ENCODE measurements at regions not wholly inside any gene's neighbourhood (a gene's known extent, or its start where the extent isn't known, plus 50 kb on each side); places are given as distances from the start of the nearest gene placed in this dataset.
"Not testable (repeated sequence)": the region's sequence is repeated elsewhere in the genome, so short reads cannot be mapped to it uniquely, and the experiment has no call there.

DNA sequence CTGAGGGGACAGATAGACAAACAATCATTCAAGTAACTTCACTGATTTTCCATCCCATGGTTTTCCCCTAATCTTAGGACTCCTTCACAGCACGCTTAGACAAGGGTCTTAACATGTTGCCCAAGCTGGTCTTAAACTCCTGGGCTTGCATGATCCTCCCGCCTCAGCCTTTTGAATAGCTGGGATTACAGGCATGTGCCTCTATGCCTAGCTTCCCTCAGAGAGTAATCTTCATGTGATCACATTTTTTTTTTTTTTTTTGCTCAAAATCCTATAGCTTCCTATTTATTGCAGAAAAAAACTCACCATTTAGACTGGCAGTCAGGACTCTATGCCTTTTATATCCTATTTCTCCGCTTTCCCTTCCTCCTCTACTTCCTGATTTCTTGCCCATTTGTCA is 90.4 kb upstream of the DPH5 start:
- Mint-ChIP-seq H3K27me3 (ENCODE audit: low read depth) (no peaks in the 10 kb centered on the region), H3K4me1 (ENCODE audit: low read depth) (peaks cover 56% of the 10 kb centered on the region), H3K9me3 (peaks cover 22% of the 10 kb centered on the region), H3K27ac (no peak overlapping the region), H3K36me3 (ENCODE audit: low read depth) (peaks cover 32% of the 10 kb centered on the region), H3K4me3 (ENCODE audit: low read depth) (no peak overlapping the region)
- no peak for DNase-seq (ENCODE audit: low spot score)
- intact Hi-C loops (cut with micrococcal nuclease) = no loop called here

DNA sequence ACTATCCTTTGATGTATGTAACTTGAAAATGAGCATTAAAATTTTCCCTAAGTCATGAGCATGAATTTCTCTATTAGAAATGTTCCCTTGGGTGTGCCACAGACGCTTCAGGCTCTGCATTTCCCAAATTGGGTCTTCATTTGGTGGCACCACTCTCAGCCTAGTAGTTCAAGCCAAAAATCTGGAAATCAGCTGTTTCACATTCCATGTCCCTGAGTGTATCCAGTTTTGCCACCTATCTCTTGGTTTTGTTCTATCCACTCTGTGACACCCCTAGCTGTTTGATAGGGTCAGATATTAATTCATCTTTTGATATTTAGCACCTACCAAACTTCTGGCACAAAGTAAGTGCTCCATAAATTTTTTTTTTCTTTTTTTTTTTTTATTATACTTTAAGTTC is 89.5 kb upstream of the DPH5 start:
- no peak for DNase-seq (ENCODE audit: low spot score)
- H3K9me3 Mint-ChIP-seq = peaks cover 24% of the 10 kb centered on the region
- H3K27me3 Mint-ChIP-seq (ENCODE audit: low read depth) = no peaks in the 10 kb centered on the region
- peaks cover 36% of the 10 kb centered on the region for H3K36me3 Mint-ChIP-seq (ENCODE audit: low read depth)
- no peak overlapping the region for H3K4me3 Mint-ChIP-seq (ENCODE audit: low read depth)
- no peak overlapping the region for H3K27ac Mint-ChIP-seq
- intact Hi-C loops (cut with micrococcal nuclease) = no loop called here
- H3K4me1 Mint-ChIP-seq (ENCODE audit: low read depth) = peaks cover 56% of the 10 kb centered on the region

DNA sequence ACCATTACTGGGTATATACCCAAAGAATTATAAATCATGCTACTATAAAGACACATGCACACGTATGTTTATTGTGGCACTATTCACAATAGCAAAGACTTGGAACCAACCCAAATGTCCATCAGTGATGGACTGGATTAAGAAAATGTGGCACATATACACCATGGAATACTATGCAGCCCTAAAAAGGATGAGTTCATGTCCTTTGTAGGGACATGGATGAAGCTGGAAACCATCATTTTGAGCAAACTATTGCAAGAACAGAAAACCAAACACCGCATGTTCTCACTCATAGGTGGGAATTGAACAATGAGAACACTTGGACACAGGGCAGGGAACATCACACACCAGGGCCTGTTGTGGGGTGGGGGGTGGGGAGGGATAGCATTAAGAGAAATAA is 88.5 kb upstream of the DPH5 start:
- intact Hi-C loops (cut with micrococcal nuclease); H3K4me3 Mint-ChIP-seq (ENCODE audit: low read depth): not testable (repeated sequence)
- H3K36me3 Mint-ChIP-seq (ENCODE audit: low read depth) = peaks cover 39% of the 10 kb centered on the region

DNA sequence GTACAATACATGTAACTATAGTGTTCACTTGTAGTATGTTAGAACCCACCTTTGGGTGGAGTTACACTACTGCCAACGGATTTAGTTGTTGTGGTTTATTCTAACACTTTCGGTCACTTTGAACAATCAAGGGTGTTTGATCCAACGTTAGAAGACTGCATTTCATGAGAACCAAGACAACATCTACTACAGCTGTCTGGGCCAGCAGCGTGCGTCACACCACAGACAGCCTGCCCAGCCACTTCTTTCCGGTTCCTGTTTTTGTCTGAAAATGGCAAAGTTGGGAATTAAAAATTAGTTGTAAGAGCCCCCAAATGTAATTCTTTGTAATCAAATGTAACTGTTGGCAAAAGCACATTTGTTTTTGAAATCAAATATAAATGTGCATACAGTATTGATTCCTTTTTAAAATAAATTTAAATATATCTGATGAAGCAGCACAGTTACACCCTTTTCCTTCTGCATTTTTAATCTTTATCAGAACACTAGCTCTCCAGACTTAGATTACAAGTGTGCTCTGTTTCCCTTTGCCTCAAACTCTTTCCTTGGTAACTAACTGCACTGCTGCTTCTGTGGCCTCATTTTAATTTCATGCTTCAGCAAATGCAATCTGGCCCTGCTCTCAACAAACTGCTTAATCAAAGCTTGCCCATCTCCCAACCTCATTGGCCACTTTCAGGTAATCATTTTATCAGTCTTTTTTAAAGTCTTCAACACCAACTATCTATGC is 86.6 kb upstream of the DPH5 start:
- Mint-ChIP-seq H3K4me1 (ENCODE audit: low read depth) (peaks cover 60% of the 10 kb centered on the region), H3K27ac (peak overlapping the region; percentile 89), H3K9me3 (peaks cover 25% of the 10 kb centered on the region), H3K27me3 (ENCODE audit: low read depth) (no peaks in the 10 kb centered on the region), H3K4me3 (ENCODE audit: low read depth) (peak overlapping the region; percentile 58), H3K36me3 (ENCODE audit: low read depth) (peaks cover 44% of the 10 kb centered on the region)
- intact Hi-C loops (cut with micrococcal nuclease) = loop anchor here (1.0 kb wide), 1 partner anchor 9 kb away; no protein-coding TSS in a partner anchor
- peak; percentile 68 for DNase-seq (ENCODE audit: low spot score)

More for the DNA sequence above, 88.5 kb upstream of the DPH5 start:
- not testable (repeated sequence) for H3K27ac Mint-ChIP-seq; DNase-seq (ENCODE audit: low spot score); H3K27me3 Mint-ChIP-seq (ENCODE audit: low read depth)
- Mint-ChIP-seq H3K4me1 (ENCODE audit: low read depth) (peaks cover 52% of the 10 kb centered on the region), H3K9me3 (peaks cover 21% of the 10 kb centered on the region)

DNA sequence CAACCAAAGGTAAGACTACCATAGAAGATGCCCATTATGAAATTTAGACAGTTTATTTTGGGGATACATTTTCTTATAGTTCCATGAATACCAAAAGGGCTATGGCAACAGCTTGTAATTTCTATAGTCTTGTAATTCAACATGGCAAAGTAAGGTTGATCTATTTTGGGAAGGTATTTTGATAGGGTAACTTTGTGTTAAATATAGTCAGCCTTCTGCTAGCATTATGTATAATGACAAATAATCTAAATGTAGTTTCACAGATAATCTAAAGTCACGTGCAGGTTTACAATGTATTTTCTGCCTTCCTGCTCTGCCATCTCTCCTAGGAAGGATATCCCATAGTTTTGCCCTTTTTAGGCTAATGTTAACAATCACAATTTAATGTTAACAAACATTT is 85.9 kb upstream of the DPH5 start:
- no peaks in the 10 kb centered on the region for H3K27me3 Mint-ChIP-seq (ENCODE audit: low read depth)
- H3K27ac Mint-ChIP-seq = peak overlapping the region; percentile 89
- H3K4me1 Mint-ChIP-seq (ENCODE audit: low read depth) = peaks cover 64% of the 10 kb centered on the region
- no peak for DNase-seq (ENCODE audit: low spot score)
- peaks cover 41% of the 10 kb centered on the region for H3K36me3 Mint-ChIP-seq (ENCODE audit: low read depth)
- H3K4me3 Mint-ChIP-seq (ENCODE audit: low read depth) = peak overlapping the region; percentile 58
- intact Hi-C loops (cut with micrococcal nuclease) = no loop called here
- peaks cover 25% of the 10 kb centered on the region for H3K9me3 Mint-ChIP-seq

DNA sequence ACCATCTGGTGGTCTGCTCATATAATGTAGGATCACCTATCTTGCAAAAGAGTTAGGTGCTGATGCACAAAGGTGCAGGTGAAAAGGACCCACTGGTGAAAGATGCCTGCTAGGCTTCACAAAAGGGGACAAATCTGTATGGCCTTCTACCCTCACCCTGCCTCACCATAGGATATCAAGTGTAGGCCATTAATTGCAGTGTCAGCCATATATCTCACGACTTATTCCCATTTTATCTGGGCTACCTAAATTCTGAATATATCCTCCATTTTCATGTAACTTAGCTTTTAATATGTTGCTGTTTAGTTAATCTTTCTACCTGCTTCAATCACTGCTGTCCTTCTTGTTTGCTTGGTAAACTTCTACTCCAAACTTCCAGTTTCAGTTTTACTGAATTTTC is 84.2 kb upstream of the DPH5 start:
- H3K9me3 Mint-ChIP-seq = peaks cover 25% of the 10 kb centered on the region
- H3K27ac Mint-ChIP-seq = no peak overlapping the region
- peaks cover 56% of the 10 kb centered on the region for H3K4me1 Mint-ChIP-seq (ENCODE audit: low read depth)
- no peaks in the 10 kb centered on the region for H3K27me3 Mint-ChIP-seq (ENCODE audit: low read depth)
- DNase-seq (ENCODE audit: low spot score) = no peak
- intact Hi-C loops (cut with micrococcal nuclease) = no loop called here
- H3K4me3 Mint-ChIP-seq (ENCODE audit: low read depth) = no peak overlapping the region
- H3K36me3 Mint-ChIP-seq (ENCODE audit: low read depth) = peaks cover 41% of the 10 kb centered on the region

DNA sequence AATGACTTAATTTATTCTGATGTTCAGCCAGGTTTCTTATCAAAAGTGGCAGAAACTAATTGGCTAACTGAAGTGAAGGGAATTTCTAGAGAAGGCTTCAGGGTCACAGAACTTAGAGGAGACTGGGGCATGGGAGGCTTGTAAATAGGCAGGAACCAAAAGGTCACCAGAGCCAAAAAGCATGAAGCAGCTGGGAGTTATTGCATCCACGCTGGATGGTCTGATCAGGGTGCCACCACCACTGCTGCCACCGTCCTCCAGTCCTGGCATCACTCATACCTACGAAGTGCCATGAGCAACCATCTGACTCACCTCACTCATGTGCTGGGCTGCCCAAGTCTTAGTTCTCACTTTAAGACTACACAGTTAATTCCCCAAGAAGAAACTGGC is 82.5 kb upstream of the DPH5 start:
- Mint-ChIP-seq H3K27me3 (ENCODE audit: low read depth) (no peaks in the 10 kb centered on the region), H3K4me1 (ENCODE audit: low read depth) (peaks cover 56% of the 10 kb centered on the region), H3K36me3 (ENCODE audit: low read depth) (peaks cover 30% of the 10 kb centered on the region), H3K4me3 (ENCODE audit: low read depth) (no peak overlapping the region), H3K27ac (no peak overlapping the region), H3K9me3 (peaks cover 18% of the 10 kb centered on the region)
- no peak for DNase-seq (ENCODE audit: low spot score)
- intact Hi-C loops (cut with micrococcal nuclease) = no loop called here

DNA sequence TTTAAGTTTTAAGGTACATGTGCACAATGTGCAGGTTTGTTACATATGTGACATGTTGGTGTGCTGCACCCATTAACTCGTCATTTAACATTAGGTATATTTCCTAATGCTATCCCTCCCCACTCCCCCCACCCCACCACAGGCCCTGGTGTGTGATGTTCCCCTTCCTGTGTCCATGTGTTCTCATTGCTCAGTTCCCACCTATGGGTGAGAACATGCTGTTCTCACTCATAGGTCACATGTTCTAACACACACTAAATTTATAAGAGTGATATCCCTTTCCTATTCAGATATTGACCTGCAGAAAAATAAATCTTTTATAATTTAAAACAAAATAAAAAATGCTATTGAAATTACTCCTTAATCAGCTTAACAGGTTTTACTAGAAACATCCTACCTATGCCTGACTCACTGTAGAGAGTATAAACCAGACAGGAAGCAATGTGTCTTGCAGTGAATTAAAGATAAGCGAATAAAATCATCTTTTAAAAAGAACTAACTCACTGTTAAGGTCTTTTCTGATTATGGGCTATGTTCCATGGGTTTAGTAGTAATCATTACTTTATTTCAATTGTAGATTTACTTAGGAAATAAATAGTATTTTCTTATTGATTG is 82.0 kb upstream of the DPH5 start:
- Mint-ChIP-seq H3K4me3 (ENCODE audit: low read depth) (no peak overlapping the region), H3K9me3 (peaks cover 18% of the 10 kb centered on the region), H3K36me3 (ENCODE audit: low read depth) (peaks cover 28% of the 10 kb centered on the region), H3K27ac (no peak overlapping the region), H3K27me3 (ENCODE audit: low read depth) (no peaks in the 10 kb centered on the region), H3K4me1 (ENCODE audit: low read depth) (peaks cover 53% of the 10 kb centered on the region)
- DNase-seq (ENCODE audit: low spot score) = no peak
- intact Hi-C loops (cut with micrococcal nuclease) = no loop called here

DNA sequence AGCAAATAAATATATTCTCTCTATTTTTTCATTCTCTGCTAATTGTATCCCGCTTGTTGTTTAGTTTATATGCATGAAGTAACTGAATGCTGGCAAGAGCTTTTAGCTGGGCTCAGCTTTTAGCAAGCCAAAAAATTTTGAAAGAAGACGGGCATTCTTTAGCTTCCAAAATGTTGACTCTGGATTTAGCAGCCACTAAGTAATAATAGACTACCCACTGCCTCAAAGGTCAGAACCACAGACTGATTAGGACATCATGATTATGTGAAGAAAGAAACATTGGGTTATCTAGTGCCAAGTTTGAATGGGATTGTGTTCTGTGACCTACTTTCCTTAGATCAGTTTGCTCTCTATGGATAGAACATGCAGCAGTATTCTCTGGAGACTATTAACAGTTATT is 80.3 kb upstream of the DPH5 start:
- Mint-ChIP-seq H3K4me1 (ENCODE audit: low read depth) (peaks cover 41% of the 10 kb centered on the region), H3K27ac (no peak overlapping the region), H3K9me3 (peaks cover 14% of the 10 kb centered on the region), H3K4me3 (ENCODE audit: low read depth) (no peak overlapping the region), H3K36me3 (ENCODE audit: low read depth) (peaks cover 22% of the 10 kb centered on the region), H3K27me3 (ENCODE audit: low read depth) (no peaks in the 10 kb centered on the region)
- DNase-seq (ENCODE audit: low spot score) = no peak
- intact Hi-C loops (cut with micrococcal nuclease) = no loop called here

DNA sequence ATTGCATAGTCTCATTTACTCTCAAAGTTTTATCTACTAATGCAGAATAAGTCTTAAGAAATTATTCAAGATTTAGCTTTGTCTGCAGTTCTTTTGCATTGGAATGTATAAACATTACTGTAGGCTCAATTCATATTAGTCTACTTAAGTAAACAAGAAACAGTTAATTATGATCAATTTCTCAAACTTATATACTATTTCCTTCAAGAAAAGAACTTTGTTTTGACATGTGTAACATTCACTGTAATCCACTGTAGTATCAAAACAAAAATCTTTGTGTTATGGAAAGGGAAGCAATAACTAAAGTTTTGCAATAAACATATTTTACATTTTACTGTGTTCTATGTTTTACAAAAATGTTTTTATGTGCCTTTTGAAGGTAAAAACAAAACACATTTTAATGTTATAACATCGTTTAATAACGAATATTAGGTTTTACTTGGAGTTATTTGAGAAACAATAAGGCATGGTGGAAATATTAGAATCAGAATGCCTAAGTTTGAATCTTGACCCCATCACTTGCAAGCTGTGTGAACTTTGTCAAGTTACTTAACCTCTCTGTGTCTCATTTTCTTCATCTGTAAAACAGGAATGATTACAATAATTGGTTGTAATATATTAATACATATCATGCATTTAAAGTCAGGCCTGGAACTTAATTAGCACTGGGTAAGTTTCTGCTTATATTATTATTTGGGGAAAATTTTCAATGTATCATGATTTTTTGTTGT is 77.0 kb upstream of the DPH5 start:
- H3K27me3 Mint-ChIP-seq (ENCODE audit: low read depth) = no peaks in the 10 kb centered on the region

DNA sequence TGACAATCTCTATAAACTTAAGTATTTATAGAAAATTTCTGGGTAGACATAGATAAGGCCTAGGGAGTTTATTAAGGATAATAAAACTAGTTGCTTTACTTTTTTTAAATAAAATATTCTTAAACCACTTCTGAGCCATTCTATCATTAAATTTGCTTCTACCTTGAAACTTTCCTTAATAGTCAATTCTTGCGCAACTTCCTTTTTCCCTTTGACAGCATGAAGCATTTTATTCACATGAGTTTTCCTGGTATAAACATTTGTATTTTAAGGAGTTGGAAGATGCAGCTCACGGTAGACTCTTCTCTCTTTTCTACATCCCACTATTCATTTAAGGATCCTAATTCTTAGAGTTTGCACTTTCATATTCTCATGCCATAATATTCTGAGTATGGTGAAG is 75.8 kb upstream of the DPH5 start:
- H3K4me3 Mint-ChIP-seq (ENCODE audit: low read depth) = no peak overlapping the region
- H3K9me3 Mint-ChIP-seq = peaks cover 26% of the 10 kb centered on the region
- no peaks in the 10 kb centered on the region for H3K27me3 Mint-ChIP-seq (ENCODE audit: low read depth)
- no peak overlapping the region for H3K27ac Mint-ChIP-seq
- intact Hi-C loops (cut with micrococcal nuclease) = no loop called here
- peaks cover 21% of the 10 kb centered on the region for H3K36me3 Mint-ChIP-seq (ENCODE audit: low read depth)
- H3K4me1 Mint-ChIP-seq (ENCODE audit: low read depth) = peaks cover 12% of the 10 kb centered on the region
- DNase-seq (ENCODE audit: low spot score) = no peak

More for the DNA sequence above, 77.0 kb upstream of the DPH5 start:
- intact Hi-C loops (cut with micrococcal nuclease) = no loop called here
- H3K9me3 Mint-ChIP-seq = peaks cover 14% of the 10 kb centered on the region
- DNase-seq (ENCODE audit: low spot score) = no peak
- peaks cover 20% of the 10 kb centered on the region for H3K4me1 Mint-ChIP-seq (ENCODE audit: low read depth)
- no peak overlapping the region for H3K4me3 Mint-ChIP-seq (ENCODE audit: low read depth)
- H3K36me3 Mint-ChIP-seq (ENCODE audit: low read depth) = peaks cover 16% of the 10 kb centered on the region
- no peak overlapping the region for H3K27ac Mint-ChIP-seq

DNA sequence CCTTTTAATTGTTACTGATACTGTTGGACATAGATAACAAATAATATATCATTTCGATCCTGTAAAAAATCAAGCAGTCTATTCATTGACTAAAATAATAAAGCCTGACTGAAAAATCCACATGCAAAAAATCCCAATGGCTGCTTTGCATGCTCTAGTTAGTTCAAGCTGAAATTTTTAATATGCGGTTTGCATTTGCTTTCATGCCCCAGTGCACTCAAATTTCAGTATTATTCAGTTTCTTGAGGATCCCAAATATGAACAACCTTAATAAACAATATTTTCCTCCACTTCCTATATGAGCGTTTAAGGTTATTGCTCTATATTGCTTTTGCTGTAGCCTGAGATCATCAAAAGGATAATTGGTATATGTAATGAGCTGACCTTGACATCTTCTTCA is 75.1 kb upstream of the DPH5 start:
- Mint-ChIP-seq H3K27me3 (ENCODE audit: low read depth) (no peaks in the 10 kb centered on the region), H3K4me3 (ENCODE audit: low read depth) (no peak overlapping the region), H3K4me1 (ENCODE audit: low read depth) (peaks cover 13% of the 10 kb centered on the region), H3K36me3 (ENCODE audit: low read depth) (peaks cover 25% of the 10 kb centered on the region), H3K9me3 (peaks cover 31% of the 10 kb centered on the region), H3K27ac (no peak overlapping the region)
- no peak for DNase-seq (ENCODE audit: low spot score)
- intact Hi-C loops (cut with micrococcal nuclease) = no loop called here

DNA sequence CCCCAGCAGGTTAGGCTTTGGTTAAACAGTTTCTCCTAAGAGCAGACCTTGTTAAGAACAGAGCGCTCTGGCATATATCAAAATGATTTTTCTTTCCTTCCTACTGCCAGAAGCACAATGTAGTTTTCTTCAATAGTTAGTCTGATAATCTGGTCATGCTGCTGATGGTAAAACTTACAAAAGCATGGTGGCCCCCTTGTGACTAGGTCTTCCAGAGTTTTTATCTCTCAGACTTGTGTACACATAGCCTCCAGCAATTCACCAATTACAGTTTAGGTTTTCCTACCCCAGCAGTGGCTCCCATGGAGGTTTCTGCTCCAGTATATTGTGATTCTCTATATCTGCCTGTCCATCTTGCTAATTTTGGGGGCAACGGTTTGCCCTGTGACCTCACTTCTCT is 73.3 kb upstream of the DPH5 start:
- peaks cover 40% of the 10 kb centered on the region for H3K36me3 Mint-ChIP-seq (ENCODE audit: low read depth)
- H3K27me3 Mint-ChIP-seq (ENCODE audit: low read depth) = no peaks in the 10 kb centered on the region
- intact Hi-C loops (cut with micrococcal nuclease) = no loop called here
- H3K4me3 Mint-ChIP-seq (ENCODE audit: low read depth) = no peak overlapping the region
- no peak for DNase-seq (ENCODE audit: low spot score)
- peaks cover 45% of the 10 kb centered on the region for H3K9me3 Mint-ChIP-seq
- no peak overlapping the region for H3K27ac Mint-ChIP-seq
- peaks cover 15% of the 10 kb centered on the region for H3K4me1 Mint-ChIP-seq (ENCODE audit: low read depth)

Data from activated T-helper 2 cell treated with anti-CD3 and anti-CD28 coated beads, Interferon-gamma antibody, Interleukin-2, Interleukin-4, amounts not matched to agents 10 μg/mL and 5 μg/mL and 100 μg/mL, durations not matched to agents 14 hours and 24 hours and 36 hours (primary cell).